SU-DHL-6 (cell line): ENCODE measurements at regions not wholly inside any gene's neighbourhood (a gene's known extent, or its start where the extent isn't known, plus 50 kb on each side); places are given as distances from the start of the nearest gene placed in this dataset.

ENCODE experiments used
- EZH2phosphoT487 ChIP-seq: fragments of 200-600 bp; sonication (generic), shearing (Covaris generic); conservative IDR thresholded peaks from 2 replicates; pipeline ENCODE4 v1.6.1; 2018; ENCODE audit warnings: mild to moderate bottlenecking, antibody characterized with exemption, low read length, moderate library complexity, mixed read lengths
- TF ChIP-seq, protein P1 (sequence below): fragments of 200-600 bp; sonication (generic); IDR thresholded peaks from one replicate; pipeline ENCODE4 v1.5.1; 2017; ENCODE audit warnings: antibody characterized with exemption, mild to moderate bottlenecking, low read length, moderate library complexity; ENCODE audit not compliant: insufficient read depth, poor library complexity, severe bottlenecking

DNA sequence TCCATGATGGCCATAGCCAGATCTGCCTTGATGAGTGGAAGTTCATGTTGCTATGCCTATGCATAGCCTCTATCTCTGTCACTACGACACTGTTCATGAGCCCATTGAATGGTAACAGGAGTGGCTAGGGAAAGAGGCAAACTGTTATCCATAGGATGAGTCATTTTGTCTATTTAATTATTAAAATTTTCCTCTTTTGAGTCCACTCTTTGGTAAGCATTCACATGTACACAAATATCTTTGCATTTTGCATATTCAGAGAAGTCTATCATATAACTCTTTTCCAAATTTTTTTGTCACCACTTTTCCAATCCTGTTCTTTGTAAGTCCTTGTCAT lies 364.4 kb downstream of the KCNJ3 start:
- TF ChIP-seq, protein P1, sequence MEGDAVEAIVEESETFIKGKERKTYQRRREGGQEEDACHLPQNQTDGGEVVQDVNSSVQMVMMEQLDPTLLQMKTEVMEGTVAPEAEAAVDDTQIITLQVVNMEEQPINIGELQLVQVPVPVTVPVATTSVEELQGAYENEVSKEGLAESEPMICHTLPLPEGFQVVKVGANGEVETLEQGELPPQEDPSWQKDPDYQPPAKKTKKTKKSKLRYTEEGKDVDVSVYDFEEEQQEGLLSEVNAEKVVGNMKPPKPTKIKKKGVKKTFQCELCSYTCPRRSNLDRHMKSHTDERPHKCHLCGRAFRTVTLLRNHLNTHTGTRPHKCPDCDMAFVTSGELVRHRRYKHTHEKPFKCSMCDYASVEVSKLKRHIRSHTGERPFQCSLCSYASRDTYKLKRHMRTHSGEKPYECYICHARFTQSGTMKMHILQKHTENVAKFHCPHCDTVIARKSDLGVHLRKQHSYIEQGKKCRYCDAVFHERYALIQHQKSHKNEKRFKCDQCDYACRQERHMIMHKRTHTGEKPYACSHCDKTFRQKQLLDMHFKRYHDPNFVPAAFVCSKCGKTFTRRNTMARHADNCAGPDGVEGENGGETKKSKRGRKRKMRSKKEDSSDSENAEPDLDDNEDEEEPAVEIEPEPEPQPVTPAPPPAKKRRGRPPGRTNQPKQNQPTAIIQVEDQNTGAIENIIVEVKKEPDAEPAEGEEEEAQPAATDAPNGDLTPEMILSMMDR, result no peak
- TF ChIP-seq EZH2phosphoT487, result no peak
